GM21360 (cell line): ENCODE measurements at regions not wholly inside any gene's neighbourhood (a gene's known extent, or its start where the extent isn't known, plus 50 kb on each side); places are given as distances from the start of the nearest gene placed in this dataset.

ENCODE experiments used
- ATAC-seq: cut with Tn5 transposase; IDR thresholded peaks from one replicate; pipeline ENCODE4 v1.9.1; 2021; ENCODE audit warnings: mild to moderate bottlenecking, moderate library complexity; ENCODE audit not compliant: unreplicated experiment

DNA sequence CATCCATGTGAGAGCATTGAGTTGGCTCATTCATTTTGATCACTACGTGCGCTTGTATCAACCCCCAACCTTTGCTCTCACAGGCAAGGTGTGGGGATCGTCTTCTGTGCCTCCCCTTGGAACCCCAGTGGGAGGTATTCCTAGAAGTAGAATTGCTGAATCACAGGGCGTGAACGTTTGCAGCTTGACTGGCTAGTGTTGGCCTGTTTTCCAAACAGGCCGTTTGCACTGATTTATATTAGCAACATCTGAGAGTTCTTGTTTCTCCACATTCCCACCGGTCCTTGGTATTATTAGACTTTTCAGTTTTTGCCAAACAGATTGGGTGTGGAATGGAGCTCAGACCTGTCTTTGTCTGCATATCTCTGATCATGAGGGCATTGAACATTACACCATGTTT lies 288.6 kb upstream of the PWP1 start:
- no peak for ATAC-seq

DNA sequence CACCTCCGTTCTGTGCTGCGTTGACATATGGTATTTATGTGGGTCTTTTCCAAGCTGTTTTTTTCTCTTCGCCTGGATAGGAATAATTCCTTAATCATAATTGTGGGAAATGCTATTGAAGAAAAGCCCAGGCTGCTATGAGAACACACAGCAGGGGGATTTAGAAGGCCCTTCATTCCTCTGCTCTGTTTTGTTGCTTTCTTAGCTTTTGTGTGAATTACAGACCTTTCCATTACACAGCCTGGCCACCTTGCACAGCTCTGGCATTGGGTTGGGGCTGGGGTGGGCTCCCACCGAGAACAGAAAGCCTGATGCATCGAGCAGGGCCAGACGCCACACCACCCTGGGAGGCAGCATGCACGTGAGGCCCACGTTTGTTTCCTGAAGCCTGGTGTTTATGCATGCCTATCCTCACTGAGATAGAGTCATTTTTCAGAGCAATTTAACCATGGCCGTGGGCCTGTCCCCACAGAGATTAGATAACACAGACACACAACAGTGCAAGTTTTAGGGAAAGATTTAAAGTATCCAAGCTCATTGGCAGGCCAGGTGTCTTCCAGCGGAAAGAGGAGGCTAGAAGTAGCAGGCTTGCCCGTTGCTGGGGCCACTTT lies 287.6 kb upstream of the PWP1 start:
- ATAC-seq: no peak

GRCh38 chr12:107399046-107399445 lies 286.6 kb upstream of the PWP1 start:
- ATAC-seq: no peak

DNA sequence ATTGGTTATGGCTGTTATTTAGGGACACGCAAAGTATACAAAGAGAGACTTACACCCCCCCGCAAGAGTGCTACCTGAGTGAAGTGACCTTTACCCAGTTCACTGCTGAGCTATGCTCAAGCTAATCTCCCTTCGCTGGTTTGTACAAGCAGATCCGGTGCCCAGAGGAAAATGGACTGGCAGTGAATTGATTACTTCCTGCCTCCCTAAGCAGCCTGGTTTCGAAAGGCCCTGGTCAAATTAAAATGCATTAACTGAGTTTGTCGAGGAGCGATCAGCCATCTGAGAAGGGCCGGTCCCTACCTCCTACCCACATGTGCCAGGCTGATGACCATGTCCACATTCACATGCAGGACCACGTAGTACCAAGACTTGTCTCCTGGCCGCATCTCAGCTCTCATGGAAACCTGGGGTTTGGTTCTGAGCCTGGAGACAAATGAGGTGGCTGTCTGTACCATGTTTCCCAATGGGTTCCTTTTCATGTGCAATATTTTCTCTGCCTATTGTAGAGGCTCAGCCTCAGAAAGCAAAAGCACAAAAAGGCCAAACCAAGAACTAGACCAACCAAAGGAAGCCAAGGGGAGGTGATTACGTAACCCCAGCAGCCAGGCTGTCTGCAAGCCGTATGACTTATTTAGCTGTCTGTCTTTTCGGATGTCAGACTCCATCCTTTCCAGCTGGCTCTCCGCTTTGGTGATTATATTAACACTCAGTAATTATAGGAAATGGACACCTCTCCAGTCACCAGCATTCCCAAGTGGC lies 284.7 kb upstream of the PWP1 start:
- no peak for ATAC-seq

DNA sequence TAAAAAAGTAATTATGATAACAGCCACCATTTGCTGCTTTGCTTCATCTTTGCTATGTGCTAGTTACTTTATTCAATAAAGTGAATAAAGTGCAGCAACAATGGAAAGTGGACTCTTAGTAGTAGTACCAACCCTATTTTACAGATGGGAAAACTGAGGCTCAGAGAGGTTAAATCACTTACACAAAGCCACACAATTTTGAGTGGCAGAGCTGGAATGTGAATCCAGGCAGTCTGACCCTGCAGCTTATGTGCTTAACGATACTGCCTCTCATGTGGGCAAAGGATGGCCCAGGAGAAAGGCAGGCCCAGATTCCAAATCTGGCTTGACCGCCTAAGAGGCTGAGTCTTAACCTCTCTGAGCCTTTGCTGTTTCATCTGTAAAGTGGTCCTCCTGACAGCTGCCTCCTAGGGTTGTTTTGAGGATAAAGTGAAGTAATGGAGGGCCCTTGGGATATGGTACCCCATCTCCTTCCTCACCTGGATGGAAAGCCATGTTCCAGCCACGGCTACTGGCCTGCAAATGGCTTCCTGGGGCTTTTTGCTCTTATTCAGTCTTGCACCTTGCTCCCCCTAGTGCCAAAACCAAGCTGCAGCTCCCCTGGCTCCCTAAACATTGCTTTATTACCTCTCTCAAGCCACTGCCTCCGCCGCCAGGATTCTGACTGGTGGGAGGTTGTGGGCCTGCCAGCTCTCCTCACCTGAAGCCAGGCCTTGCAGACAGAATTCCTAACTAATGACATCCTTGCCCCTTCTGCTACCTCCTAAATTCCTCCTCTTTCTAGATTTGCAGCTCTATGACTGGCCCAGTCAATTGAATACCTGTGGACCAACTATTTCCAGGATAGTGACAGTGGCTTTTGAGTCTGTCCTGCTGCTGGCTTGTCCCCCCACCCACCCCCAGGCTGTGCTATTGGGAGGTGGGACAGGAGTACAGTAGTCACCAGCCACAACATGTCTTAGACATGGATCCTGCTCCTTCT lies 283.3 kb upstream of the PWP1 start:
- ATAC-seq: no peak

DNA sequence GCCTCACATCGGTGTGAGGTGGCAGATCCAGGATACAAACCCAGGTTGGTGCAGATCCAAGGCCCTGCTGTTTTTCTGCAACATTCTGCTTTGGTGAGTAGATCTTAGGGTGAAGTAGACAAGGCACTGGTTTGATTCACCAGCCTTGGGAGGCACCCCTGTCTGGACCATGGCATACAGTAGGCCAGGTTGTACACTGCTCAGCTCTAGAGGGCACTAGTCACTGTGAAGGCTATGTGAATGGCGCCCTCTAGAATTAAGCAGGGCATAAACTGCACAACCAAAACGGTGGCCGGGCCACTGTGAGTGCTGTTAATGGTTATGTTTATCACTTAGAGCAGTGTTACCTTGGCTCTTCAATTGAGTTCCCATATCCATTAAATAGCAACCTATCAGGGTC lies 280.6 kb upstream of the PWP1 start:
- ATAC-seq: no peak

DNA sequence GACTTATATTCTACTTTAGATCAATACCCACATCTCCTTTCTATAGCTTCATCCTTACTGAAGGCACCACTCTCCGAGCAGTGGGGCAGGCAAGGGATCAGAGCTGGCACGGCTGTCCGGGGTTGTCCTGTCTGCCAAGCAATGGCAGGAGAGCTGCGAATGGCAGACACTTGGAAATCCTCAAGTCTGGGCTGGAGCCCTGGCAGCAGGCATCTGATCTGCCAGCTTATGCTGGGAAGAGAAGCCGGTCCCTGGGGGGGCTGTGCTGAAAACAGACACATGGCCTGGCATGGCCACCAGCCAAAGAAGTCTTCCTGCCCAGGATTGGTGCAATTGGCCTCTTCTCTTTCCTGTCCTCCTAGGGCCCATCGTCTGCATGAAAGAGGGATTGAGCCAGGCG lies 280.2 kb upstream of the PWP1 start:
- ATAC-seq: no peak

DNA sequence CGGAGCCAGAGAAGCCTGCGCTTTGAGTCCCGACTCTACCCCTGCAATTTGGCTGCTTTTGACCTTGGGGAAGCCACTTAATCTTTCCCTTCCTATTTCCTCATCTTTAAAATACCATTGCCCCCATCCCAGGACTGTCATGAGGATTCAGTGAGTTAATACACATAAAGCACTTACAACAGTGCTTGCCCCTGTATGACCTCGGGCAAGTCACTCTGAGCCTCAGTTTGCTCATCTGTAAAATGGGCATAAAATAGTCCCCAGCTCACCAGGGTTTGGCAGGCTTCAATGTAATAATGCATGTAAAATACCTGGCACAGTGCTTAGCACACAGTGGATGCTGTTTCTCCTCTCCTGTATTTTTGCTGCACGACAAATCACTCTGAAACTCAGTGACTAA lies 278.7 kb upstream of the PWP1 start:
- no peak for ATAC-seq

DNA sequence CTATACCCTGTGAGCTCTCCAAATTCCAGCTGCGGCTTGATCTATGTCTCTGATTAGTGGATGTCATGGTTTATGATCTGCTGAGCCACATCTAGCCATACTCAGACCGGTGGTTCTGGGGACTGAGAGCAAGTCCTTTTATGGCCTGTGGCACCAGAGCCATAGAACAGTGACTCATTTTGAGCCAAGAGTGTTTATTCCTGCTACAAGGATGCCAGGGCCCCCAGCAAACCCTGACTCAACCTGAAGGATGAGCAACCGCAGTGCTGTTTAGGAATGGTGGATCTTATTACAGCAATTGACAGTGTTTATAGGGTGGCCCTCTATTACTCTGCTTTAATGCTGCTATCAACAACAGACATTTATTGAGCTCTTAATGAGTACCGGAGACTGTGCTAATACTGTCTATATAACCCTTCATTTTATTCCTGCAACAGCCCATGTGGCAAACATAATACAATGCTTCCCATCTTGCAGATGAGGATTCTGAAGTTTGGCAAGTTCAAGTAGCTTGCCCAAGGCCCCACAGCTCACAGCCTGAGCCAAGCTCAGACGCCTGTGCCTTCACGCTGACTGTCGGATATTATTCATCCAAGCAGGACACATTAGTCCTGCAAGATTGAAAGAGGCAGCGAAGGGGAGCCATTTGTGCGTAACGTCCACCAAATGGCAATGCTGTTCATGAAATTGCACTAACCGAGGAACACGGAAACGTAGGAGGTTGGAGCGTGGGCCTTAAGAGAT lies 273.6 kb upstream of the PWP1 start:
- ATAC-seq: no peak

DNA sequence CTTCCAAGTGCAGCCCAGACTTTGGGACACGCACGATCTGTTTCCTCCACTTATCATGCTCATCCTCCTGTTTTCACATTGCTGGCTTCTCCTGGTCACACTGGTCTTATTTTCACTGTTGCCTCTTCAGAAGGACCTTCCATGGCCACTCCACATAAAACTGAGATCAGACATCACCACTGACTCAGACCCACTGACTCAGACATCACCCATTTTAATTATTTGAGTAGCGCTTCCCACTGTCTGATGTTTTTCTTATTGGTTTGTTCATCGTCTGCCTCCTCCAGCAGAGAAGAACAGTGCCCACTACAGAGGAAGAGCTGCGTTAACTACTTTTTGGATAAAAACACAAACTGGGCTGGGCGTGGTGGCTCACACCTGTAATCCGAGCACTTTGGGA lies 270.5 kb upstream of the PWP1 start:
- no peak for ATAC-seq

DNA sequence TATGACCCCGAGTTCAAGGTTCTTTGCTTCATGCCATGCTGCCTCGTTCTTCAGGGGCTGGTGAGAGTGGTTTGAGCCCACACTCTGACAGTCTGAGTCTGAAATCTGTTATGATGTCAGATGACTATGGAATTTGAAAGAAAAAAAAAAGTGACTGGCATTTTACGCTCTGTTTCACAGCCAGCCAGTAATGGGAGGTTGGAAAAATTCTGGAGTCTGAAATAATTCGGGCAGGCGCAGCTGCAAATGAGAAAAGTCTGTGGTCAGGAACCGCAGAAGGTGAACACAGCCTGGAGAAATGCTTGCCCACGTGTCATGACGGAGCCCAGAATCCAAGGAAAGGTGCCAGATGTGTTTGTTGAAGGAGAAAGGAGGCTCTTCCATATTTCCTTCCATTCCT lies 269.8 kb upstream of the PWP1 start:
- ATAC-seq: no peak

DNA sequence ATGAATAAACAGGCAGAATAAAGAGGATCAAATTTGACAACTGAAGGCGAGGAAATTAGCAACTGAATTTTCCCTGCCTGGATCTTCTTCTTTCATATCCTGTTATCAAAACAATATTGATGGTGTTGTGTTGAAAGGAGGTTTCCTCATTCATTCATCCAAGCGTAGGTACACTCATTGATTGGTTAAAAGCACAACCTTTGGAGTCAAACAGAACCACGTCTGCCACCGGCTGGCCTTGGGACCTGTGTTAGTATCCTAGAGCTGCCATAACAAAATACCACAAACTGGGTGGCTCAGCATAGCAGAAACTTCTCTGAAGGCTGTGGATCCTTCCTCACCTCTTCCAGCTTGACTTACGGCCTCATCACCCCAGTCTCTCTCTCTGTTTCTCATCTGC lies 268.6 kb upstream of the PWP1 start:
- no peak for ATAC-seq

GRCh38 chr12:107418981-107419380 lies 266.6 kb upstream of the PWP1 start:
- ATAC-seq: no peak

- no peak for ATAC-seq
Measured at GRCh38 chr12:107423531-107423930, 262.1 kb upstream of the PWP1 start.

DNA sequence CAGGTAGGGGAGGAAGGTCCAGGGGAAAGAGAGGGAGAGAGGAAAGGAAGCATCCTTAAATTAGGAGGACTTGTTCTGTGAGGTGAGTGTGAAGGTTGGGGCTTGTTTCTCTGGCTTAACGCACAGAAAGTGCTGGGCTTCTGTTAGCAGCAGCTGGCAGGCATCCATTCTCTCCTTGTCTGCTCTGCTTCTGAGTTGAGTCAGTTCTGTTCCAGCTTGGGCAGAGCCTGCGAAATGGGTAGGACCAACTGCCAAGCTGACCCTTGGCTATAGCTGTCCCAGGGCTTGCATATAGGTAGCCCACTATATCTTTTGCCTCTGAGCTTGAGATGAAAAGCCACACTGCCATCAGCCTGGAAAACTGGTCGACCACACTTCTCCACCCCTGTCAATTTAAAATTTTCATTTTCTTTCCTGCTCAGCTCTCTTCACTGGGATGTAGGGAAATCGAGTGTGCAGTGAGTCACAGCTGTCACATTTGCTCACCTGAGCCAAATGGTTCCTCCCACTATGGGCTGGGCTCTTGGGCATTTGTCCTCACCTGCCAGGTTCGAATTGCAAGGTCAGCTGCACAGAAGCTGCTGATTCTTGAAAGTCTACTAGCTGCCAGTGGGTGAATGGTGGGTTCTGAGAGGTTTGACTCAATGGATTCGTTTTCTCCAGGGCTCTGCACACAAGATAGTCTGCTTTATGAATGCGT lies 256.4 kb upstream of the PWP1 start:
- ATAC-seq: no peak

- no peak for ATAC-seq
Measured at GRCh38 chr12:107431942-107432341, 253.7 kb upstream of the PWP1 start.

- ATAC-seq: no peak
Measured at GRCh38 chr12:107435072-107435471, 250.5 kb upstream of the PWP1 start.

GRCh38 chr12:107435520-107435919 lies 250.1 kb upstream of the PWP1 start:
- no peak for ATAC-seq

- ATAC-seq: no peak
Measured at GRCh38 chr12:107436376-107436775, 249.2 kb upstream of the PWP1 start.

GRCh38 chr12:107436836-107437235 lies 248.8 kb upstream of the PWP1 start:
- no peak for ATAC-seq
